B cell (primary cell): ENCODE measurements at regions not wholly inside any gene's neighbourhood (a gene's known extent, or its start where the extent isn't known, plus 50 kb on each side); places are given as distances from the start of the nearest gene placed in this dataset.

ENCODE experiments used
- ATAC-seq: fragments of 200-7000 bp; cut with Tn5 transposase; one replicate; pipeline ENCODE4 v1.10.0; 2021; ENCODE audit warnings: low read depth, mild to moderate bottlenecking, moderate number of reproducible peaks, moderate library complexity
- CTCF ChIA-PET: fragments of 350-600 bp; sonication (Branson Sonifier 250); formaldehyde crosslinking; loops from one replicate; lab custom pipeline; 2021; ENCODE audit warnings: antibody characterized with exemption, inconsistent platforms; lab: Charles Lee
- POLR2A ChIA-PET: fragments of 350-600 bp; sonication (Branson Sonifier 250); formaldehyde crosslinking; loops from one replicate; lab custom pipeline; 2021; ENCODE audit warnings: antibody characterized with exemption; lab: Charles Lee
- DNase-seq: peaks from one replicate; pipeline ENCODE4 v3.0.0; 2013
- H2AFZ ChIP-seq: 2 replicates; pipeline ENCODE4 v1.6.1; 2012; ENCODE audit warnings: mild to moderate bottlenecking, low read depth, low read length; ENCODE audit not compliant: insufficient read depth, poor library complexity, severe bottlenecking
- H3K27ac ChIP-seq, 2 donors: 1 replicate in 1 of 2; 2 replicates in 1 of 2; pipeline ENCODE4 v1.5.1; 2012 to 2013; ENCODE audit warnings: low read length in 2 of 2, mild to moderate bottlenecking in 2 of 2, moderate library complexity in 1 of 2
- H3K27me3 ChIP-seq, 4 experiments: fragments of 200-600 bp in 1 of 4; sonication (generic) in 1 of 4; replicated peaks in 1 of 4; 1 replicate in 2 of 4; 2 replicates in 2 of 4; pipeline versions ENCODE4 v1.6.1 to v1.7.0; 2013 to 2016; ENCODE audit warnings: low read length in 3 of 4, mild to moderate bottlenecking in 2 of 4, mixed read lengths in 1 of 4, moderate library complexity in 1 of 4; ENCODE audit not compliant: insufficient read depth in 4 of 4, control insufficient read depth in 3 of 4; ENCODE audit errors: control extremely low read depth in 1 of 4
- H3K36me3 ChIP-seq, 2 experiments: replicated peaks in 1 of 2; 1 replicate in 1 of 2; 2 replicates in 1 of 2; pipeline versions ENCODE4 v1.6.1 to v1.7.1; 2013; ENCODE audit warnings: low read length in 1 of 2; ENCODE audit not compliant: insufficient read depth in 2 of 2, control insufficient read depth in 1 of 2; ENCODE audit errors: control extremely low read depth in 1 of 2, extremely low read depth in 1 of 2
- H3K4me1 ChIP-seq, 2 donors: fragments of 200-600 bp in 1 of 2; sonication (generic) in 1 of 2; 1 replicate in 1 of 2; 2 replicates in 1 of 2; pipeline versions ENCODE4 v1.5.1 to v1.6.1; 2013 to 2017; ENCODE audit warnings: low read length in 2 of 2; ENCODE audit not compliant: control insufficient read depth in 2 of 2, insufficient read depth in 2 of 2
- H3K4me2 ChIP-seq: replicated peaks from 2 replicates; pipeline ENCODE3; 2012; ENCODE audit warnings: mild to moderate bottlenecking, low read depth, low read length; ENCODE audit not compliant: poor library complexity, severe bottlenecking
- H3K4me3 ChIP-seq, 5 experiments: fragments of 200-600 bp in 1 of 5; sonication (generic) in 1 of 5; 1 replicate in 3 of 5; 2 replicates in 2 of 5; pipeline versions ENCODE4 v1.5.1 to v1.7.0; 2011 to 2016; ENCODE audit warnings: low read length in 4 of 5, mild to moderate bottlenecking in 4 of 5, low read depth in 2 of 5, control low read depth in 1 of 5, moderate library complexity in 1 of 5; ENCODE audit not compliant: insufficient read depth in 1 of 5; ENCODE audit errors: control extremely low read depth in 1 of 5, extremely low read depth in 1 of 5
- H3K79me2 ChIP-seq: fragments of 200-600 bp; sonication (generic); one replicate; pipeline ENCODE4 v1.6.0; 2016; ENCODE audit warnings: low read length; ENCODE audit not compliant: control insufficient read depth, insufficient read depth
- H3K9ac ChIP-seq: fragments of 200-600 bp; sonication (generic); 2 replicates; pipeline ENCODE4 v1.6.1; 2017; ENCODE audit warnings: mild to moderate bottlenecking, low read length, moderate library complexity
- H3K9me3 ChIP-seq, 3 donors: one replicate each; pipeline versions ENCODE4 v1.6.1 to v1.7.1; 2013; ENCODE audit warnings: low read length in 2 of 3; ENCODE audit not compliant: control insufficient read depth in 2 of 3, insufficient read depth in 1 of 3; ENCODE audit errors: control extremely low read depth in 1 of 3
- H4K20me1 ChIP-seq: 2 replicates; pipeline ENCODE4 v1.6.0; 2012; ENCODE audit warnings: mild to moderate bottlenecking, low read length; ENCODE audit not compliant: insufficient read depth, control insufficient read depth, poor library complexity, severe bottlenecking
- H3K27ac Mint-ChIP-seq: one replicate; pipeline ENCODE4 v1.8.0; 2021; ENCODE audit warnings: mixed read lengths
- H3K27me3 Mint-ChIP-seq: one replicate; pipeline ENCODE4 v1.8.0; 2021; ENCODE audit warnings: mixed read lengths
- H3K4me1 Mint-ChIP-seq: one replicate; pipeline ENCODE4 v1.8.0; 2021; ENCODE audit warnings: mixed read lengths
- H3K4me3 Mint-ChIP-seq: one replicate; pipeline ENCODE4 v1.8.0; 2021; ENCODE audit warnings: mixed read lengths
- H3K9me3 Mint-ChIP-seq: one replicate; pipeline ENCODE4 v1.8.0; 2022; ENCODE audit warnings: mixed read lengths; ENCODE audit not compliant: insufficient read depth
- CTCF ChIP-seq: fragments of 200-600 bp; IDR thresholded peaks from one replicate; pipeline ENCODE4 v1.8.0; 2022; ENCODE audit warnings: antibody characterized with exemption, mild to moderate bottlenecking
- EZH2 ChIP-seq: IDR thresholded peaks from 2 replicates; pipeline ENCODE4 v1.6.1; 2012; ENCODE audit warnings: borderline replicate concordance, low read depth, mild to moderate bottlenecking, moderate library complexity, low read length; ENCODE audit not compliant: insufficient read depth, poor library complexity, severe bottlenecking
- WGBS: methylation state at CpG from one replicate; pipeline ENCODE4 v1.1.5; 2013; ENCODE audit warnings: missing lambda C conversion rate; ENCODE audit not compliant: insufficient coverage; 5-methylcytosine and 5-hydroxymethylcytosine counted together
- intact Hi-C: fragments of 100-400 bp; cut with micrococcal nuclease; formaldehyde crosslinking; loops from one replicate; pipeline ENCODE4 v1.10.0; 2022

DNA sequence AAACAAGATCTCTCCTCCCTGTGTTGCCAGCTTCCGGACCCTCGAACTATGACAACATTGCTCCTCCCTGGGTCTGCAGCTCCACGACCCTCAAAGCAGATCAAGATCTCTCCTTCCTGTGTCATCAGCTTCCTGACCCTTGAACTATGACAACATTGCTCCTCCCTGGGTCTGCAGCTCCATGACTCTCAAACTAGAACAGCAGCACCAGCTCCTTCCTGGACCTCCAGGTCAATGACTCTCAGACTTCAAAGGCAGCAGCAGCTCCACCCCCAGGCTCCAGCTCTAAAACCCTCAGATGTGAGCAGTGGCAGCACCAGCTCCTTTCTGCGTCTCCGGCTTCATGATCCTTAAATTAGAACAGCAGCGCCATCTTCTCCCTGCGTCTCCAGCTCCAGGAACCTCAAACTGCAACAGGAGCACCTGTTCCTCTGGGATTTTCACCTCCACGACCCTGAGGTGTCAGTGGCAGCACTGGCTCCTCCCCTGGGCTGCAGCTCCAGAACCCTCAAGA lies 341.0 kb upstream of the SULF2 start:
- Histone ChIP-seq H3K79me2 (no peaks in the 10 kb centered on the region), H3K36me3 (no peaks in the 10 kb centered on the region), H2AFZ (no peak overlapping the region), H3K4me2 (no peak overlapping the region), H3K9me3 (no peaks in the 10 kb centered on the region), H3K9ac (no peak overlapping the region), H3K4me3 (no peak overlapping the region), H3K4me1 (no peaks in the 10 kb centered on the region), H4K20me1 (no peaks in the 10 kb centered on the region), H3K27ac (no peak overlapping the region), H3K27me3 (no peaks in the 10 kb centered on the region)
- Mint-ChIP-seq H3K27ac (no peak overlapping the region), H3K27me3 (peaks cover 27% of the 10 kb centered on the region), H3K9me3 (no peaks in the 10 kb centered on the region), H3K4me3 (no peak overlapping the region), H3K4me1 (no peaks in the 10 kb centered on the region)
- ATAC-seq: no peak
- POLR2A ChIA-PET: interaction anchor here (0.8 kb wide), 1 partner anchor 28 kb away, joined by 4 read pairs; no protein-coding TSS in a partner anchor
- TF ChIP-seq EZH2 (no peak), CTCF (no peak)
- no peak for DNase-seq
- intact Hi-C loops: no loop called here
- WGBS: 71% methylated on average over 8 of the region's 8 CpGs
- CTCF ChIA-PET: interaction anchor here (1.1 kb wide), 1 partner anchor 494 kb away, joined by 4 read pairs; no protein-coding TSS in a partner anchor

GRCh38 chr20:48124960-48125359 lies 339.7 kb upstream of the SULF2 start:
- no peak overlapping the region for H2AFZ ChIP-seq
- ATAC-seq (no peak), DNase-seq (no peak)
- no peaks in the 10 kb centered on the region for H3K27me3 ChIP-seq
- WGBS: 69% methylated on average over 9 of the region's 9 CpGs
- H3K4me1 ChIP-seq: no peaks in the 10 kb centered on the region
- H3K9ac ChIP-seq: no peak overlapping the region
- no peaks in the 10 kb centered on the region for H3K9me3 ChIP-seq
- intact Hi-C loops: no loop called here
- POLR2A ChIA-PET: no interaction called here
- H3K36me3 ChIP-seq: no peaks in the 10 kb centered on the region
- H3K4me2 ChIP-seq: no peak overlapping the region
- Mint-ChIP-seq H3K27me3 (peaks cover 30% of the 10 kb centered on the region), H3K9me3 (no peaks in the 10 kb centered on the region), H3K4me3 (no peak overlapping the region), H3K4me1 (no peaks in the 10 kb centered on the region), H3K27ac (no peak overlapping the region)
- TF ChIP-seq CTCF (no peak), EZH2 (no peak)
- H4K20me1 ChIP-seq: no peaks in the 10 kb centered on the region
- no peak overlapping the region for H3K27ac ChIP-seq
- no peak overlapping the region for H3K4me3 ChIP-seq
- H3K79me2 ChIP-seq: no peaks in the 10 kb centered on the region
- CTCF ChIA-PET: no interaction called here
